ENCODE measurements at regions not wholly inside any gene's neighbourhood (a gene's known extent, or its start where the extent isn't known, plus 50 kb on each side); places are given as distances from the start of the nearest gene placed in this dataset.

DNA sequence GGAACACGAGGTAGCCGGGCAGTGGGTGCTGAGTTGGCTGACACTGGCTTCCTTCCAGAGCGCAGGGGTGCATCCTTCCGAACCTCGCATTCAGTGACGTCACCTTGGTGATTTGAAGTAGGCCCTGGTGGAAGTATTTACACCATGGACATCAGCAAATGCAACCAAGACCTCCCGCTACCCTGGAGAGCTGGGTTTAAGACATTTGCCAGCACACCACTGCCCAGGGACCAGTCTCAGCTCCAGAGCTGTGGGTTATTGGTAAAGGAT is 106.4 kb upstream of the GPR26 start:
- no peak for DNase-seq (ENCODE audit: low read depth)
- in situ Hi-C loops (cut with HindIII; ENCODE audit: low sequenced_read_pairs) = no loop called here
- TF ChIP-seq, protein P1, sequence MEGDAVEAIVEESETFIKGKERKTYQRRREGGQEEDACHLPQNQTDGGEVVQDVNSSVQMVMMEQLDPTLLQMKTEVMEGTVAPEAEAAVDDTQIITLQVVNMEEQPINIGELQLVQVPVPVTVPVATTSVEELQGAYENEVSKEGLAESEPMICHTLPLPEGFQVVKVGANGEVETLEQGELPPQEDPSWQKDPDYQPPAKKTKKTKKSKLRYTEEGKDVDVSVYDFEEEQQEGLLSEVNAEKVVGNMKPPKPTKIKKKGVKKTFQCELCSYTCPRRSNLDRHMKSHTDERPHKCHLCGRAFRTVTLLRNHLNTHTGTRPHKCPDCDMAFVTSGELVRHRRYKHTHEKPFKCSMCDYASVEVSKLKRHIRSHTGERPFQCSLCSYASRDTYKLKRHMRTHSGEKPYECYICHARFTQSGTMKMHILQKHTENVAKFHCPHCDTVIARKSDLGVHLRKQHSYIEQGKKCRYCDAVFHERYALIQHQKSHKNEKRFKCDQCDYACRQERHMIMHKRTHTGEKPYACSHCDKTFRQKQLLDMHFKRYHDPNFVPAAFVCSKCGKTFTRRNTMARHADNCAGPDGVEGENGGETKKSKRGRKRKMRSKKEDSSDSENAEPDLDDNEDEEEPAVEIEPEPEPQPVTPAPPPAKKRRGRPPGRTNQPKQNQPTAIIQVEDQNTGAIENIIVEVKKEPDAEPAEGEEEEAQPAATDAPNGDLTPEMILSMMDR (IDR thresholded peaks at IDR 0.05; ENCODE audit: low read depth, low read length, missing control alignments) = no peak
- no peak overlapping the region for H3K4me3 ChIP-seq (ENCODE audit: low read depth, low read length)

GRCh38 chr10:123560301-123561140 is 105.6 kb upstream of the GPR26 start:
- in situ Hi-C loops (cut with HindIII; ENCODE audit: low sequenced_read_pairs) = no loop called here
- no peak for DNase-seq (ENCODE audit: low read depth)
- TF ChIP-seq, protein P1 (IDR thresholded peaks at IDR 0.05; ENCODE audit: low read depth, low read length, missing control alignments) = no peak
- H3K4me3 ChIP-seq (ENCODE audit: low read depth, low read length) = no peak overlapping the region

DNA sequence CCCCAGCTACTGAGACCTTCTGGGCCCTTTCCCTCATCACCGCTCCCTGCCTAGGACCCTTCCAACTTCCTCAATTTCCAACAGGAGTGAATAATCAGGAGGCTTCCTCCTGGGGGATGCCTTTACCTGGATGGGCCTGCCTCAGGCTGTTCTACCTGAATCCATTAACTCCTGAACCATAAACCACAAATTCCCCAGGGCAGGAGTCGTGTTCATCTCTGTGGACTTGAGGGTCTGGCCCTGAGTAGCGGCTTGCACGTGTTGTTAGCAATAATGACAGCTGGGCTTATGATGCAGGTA is 105.1 kb upstream of the GPR26 start:
- TF ChIP-seq, protein P1 (IDR thresholded peaks at IDR 0.05; ENCODE audit: low read depth, low read length, missing control alignments) = no peak
- in situ Hi-C loops (cut with HindIII; ENCODE audit: low sequenced_read_pairs) = no loop called here
- no peak overlapping the region for H3K4me3 ChIP-seq (ENCODE audit: low read depth, low read length)
- DNase-seq (ENCODE audit: low read depth) = no peak

GRCh38 chr10:123562387-123562786 is 103.8 kb upstream of the GPR26 start:
- in situ Hi-C loops (cut with HindIII; ENCODE audit: low sequenced_read_pairs) = no loop called here
- TF ChIP-seq, protein P1 (IDR thresholded peaks at IDR 0.05; ENCODE audit: low read depth, low read length, missing control alignments) = no peak
- DNase-seq (ENCODE audit: low read depth) = no peak
- no peak overlapping the region for H3K4me3 ChIP-seq (ENCODE audit: low read depth, low read length)

DNA sequence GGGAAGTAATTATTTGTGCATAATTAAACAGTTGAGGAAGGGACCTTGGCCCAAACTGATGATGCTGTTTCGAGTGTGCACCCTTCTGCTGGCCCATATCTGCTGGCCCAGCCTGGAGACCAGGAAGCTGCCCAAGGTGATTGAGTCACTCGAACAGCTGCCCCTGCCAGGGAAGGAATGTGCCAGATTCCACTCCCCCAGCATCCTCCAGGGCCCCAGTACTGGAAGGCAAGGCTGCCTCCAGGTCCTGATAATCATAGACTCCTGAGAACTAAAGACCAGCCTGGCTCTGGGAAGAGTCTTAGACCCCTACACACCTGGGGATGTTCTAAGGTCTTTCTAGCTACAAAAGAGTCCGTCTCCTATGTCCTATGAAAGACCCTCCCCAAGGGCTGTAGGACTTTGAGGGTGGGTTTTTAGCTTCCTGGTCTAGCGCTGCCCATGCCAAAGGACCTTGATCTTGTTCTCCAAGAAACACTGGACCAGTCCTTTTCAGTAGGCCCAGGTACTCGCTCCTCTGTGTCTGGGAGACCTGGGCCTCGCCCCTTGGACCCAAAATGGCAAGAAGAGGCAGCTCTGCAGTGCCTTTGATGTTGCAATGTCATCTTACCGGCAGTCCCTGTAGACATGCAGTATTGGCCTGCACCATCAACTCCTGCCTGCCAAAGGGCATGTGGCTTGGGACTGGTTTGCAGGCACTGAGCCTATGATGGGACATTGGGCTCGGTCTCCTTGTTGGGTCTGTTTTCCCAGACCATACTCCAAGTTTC is 103.2 kb upstream of the GPR26 start:
- H3K4me3 ChIP-seq (ENCODE audit: low read depth, low read length) = no peak overlapping the region
- TF ChIP-seq, protein P1 (IDR thresholded peaks at IDR 0.05; ENCODE audit: low read depth, low read length, missing control alignments) = no peak
- no peak for DNase-seq (ENCODE audit: low read depth)
- in situ Hi-C loops (cut with HindIII; ENCODE audit: low sequenced_read_pairs) = no loop called here

GRCh38 chr10:123563581-123563855 is 102.6 kb upstream of the GPR26 start:
- no peak for DNase-seq (ENCODE audit: low read depth)
- in situ Hi-C loops (cut with HindIII; ENCODE audit: low sequenced_read_pairs) = no loop called here
- TF ChIP-seq, protein P1 (IDR thresholded peaks at IDR 0.05; ENCODE audit: low read depth, low read length, missing control alignments) = no peak
- H3K4me3 ChIP-seq (ENCODE audit: low read depth, low read length) = no peak overlapping the region

All from astrocyte of the cerebellum (primary cell).